Body of pancreas (tissue), 4 donors: ENCODE measurements at regions not wholly inside any gene's neighbourhood (a gene's known extent, or its start where the extent isn't known, plus 50 kb on each side); places are given as distances from the start of the nearest gene placed in this dataset.

Source experiments
- ATAC-seq: fragments of 150-250 bp; one replicate; pipeline ENCODE4 v1.9.1; 2016
- DNase-seq, 4 donors: peaks; one replicate each; pipeline ENCODE4 v3.0.0-alpha.2; 2019
- H3K27ac ChIP-seq, 4 donors: fragments of 200-600 bp; sonication (generic); 1 replicate in 3 of 4; 2 replicates in 1 of 4; pipeline versions ENCODE4 v1.5.1 to v1.6.1; 2016 to 2019; ENCODE audit warnings: mild to moderate bottlenecking in 1 of 4, mixed read lengths in 1 of 4, moderate library complexity in 1 of 4
- H3K27me3 ChIP-seq, 2 donors: fragments of 200-600 bp; sonication (generic); one replicate each; pipeline ENCODE4 v1.6.0; 2016; ENCODE audit warnings: mild to moderate bottlenecking in 1 of 2
- H3K36me3 ChIP-seq, 2 donors: fragments of 200-600 bp; sonication (generic); replicated peaks in 1 of 2; 2 replicates each; pipeline ENCODE4 v1.5.1; 2016; ENCODE audit warnings: low read depth in 2 of 2; ENCODE audit not compliant: insufficient read depth in 1 of 2
- H3K4me1 ChIP-seq: fragments of 200-600 bp; sonication (generic); one replicate; pipeline ENCODE4 v1.6.0; 2016
- H3K4me3 ChIP-seq, 2 donors: fragments of 200-600 bp; sonication (generic); 1 replicate in 1 of 2; 2 replicates in 1 of 2; pipeline ENCODE4 v1.5.1; 2016 to 2019
- H3K9me3 ChIP-seq, 3 donors: fragments of 200-600 bp; sonication (generic); 1 replicate in 2 of 3; 2 replicates in 1 of 3; pipeline ENCODE4 v1.5.1; 2016
- POLR2A ChIP-seq, 3 donors: fragments of 450-650 bp; IDR thresholded peaks; one replicate each; pipeline ENCODE4 v1.6.1; 2016; ENCODE audit warnings: antibody characterized with exemption in 3 of 3, mild to moderate bottlenecking in 2 of 3
- WGBS, 2 donors: methylation state at CpG; one replicate each; pipeline ENCODE4 v1.1.5; 2017; 5-methylcytosine and 5-hydroxymethylcytosine counted together
- intact Hi-C: fragments of 100-400 bp; cut with DNase I; formaldehyde crosslinking; loops from one replicate; pipeline ENCODE4 v1.15.1; 2023
- TF ChIP-seq, protein P1 (sequence below), 7 experiments: fragments of 450-650 bp in 4 of 7; fragments of 200-600 bp in 3 of 7; sonication (generic) in 3 of 7; IDR thresholded peaks; one replicate each; pipeline ENCODE4 v1.5.1; 2016 to 2019; ENCODE audit warnings: antibody characterized with exemption in 7 of 7

DNA sequence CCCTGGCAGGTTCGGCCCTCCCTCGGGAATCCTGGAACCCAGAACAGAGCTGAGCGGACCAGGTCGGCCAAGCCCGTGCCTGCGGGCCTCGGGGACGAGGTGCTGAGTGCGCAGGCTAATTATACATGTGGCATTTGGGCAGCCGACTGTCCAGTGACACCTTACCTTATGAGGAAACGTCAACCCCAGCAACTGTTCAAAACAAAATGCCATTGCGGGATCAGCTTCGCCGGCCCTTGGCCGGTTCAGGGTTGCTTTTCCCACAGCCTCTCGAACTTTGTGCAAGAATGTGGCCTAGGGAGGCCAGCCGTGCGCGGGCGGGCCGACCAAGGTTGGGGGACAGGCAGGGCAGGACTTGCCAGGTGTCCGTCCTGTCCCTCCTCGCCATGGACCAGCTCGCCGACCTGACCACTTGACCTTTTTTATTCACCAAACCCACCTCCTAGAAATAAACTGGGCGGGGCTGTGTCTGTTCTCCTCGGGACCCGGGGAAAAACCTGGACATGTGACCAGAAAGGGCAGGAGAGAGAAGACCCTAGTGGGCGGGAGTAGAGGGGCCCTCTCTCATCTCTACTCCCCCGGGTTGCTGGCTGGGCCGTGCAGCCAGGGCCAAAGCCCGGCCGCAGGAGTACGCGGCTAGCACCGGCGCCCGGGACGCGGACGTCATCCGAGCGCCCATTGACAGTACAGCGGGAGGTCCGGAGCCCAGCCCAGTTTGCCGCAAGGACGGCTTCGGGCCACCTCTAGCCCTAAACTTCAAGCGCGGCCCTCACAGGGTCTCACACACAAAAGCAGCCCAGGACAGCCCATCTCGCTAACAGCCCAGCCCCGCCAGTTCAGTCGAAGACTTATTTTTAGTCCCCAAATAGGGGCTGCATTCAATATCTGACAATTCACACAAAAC is 134.3 kb upstream of the C11orf58 start:
- 8 to 29% methylated on average over 24 to 53 of the region's 53 CpGs for WGBS, 2 donors
- TF ChIP-seq, protein P1, sequence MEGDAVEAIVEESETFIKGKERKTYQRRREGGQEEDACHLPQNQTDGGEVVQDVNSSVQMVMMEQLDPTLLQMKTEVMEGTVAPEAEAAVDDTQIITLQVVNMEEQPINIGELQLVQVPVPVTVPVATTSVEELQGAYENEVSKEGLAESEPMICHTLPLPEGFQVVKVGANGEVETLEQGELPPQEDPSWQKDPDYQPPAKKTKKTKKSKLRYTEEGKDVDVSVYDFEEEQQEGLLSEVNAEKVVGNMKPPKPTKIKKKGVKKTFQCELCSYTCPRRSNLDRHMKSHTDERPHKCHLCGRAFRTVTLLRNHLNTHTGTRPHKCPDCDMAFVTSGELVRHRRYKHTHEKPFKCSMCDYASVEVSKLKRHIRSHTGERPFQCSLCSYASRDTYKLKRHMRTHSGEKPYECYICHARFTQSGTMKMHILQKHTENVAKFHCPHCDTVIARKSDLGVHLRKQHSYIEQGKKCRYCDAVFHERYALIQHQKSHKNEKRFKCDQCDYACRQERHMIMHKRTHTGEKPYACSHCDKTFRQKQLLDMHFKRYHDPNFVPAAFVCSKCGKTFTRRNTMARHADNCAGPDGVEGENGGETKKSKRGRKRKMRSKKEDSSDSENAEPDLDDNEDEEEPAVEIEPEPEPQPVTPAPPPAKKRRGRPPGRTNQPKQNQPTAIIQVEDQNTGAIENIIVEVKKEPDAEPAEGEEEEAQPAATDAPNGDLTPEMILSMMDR (IDR thresholded peaks at IDR 0.05): no peak
- peak in 1 of 3 donors; percentile 61 for TF ChIP-seq POLR2A (IDR thresholded peaks at IDR 0.05)
- peaks cover 26% of the 10 kb centered on the region for H3K4me1 ChIP-seq
- intact Hi-C loops: no loop called here
- peak overlapping the region; percentile 40 to 77 for H3K4me3 ChIP-seq
- ATAC-seq: peak; percentile 39
- no peaks in the 10 kb centered on the region for H3K36me3 ChIP-seq
- DNase-seq: peak; percentile 60 to 76 (median 68)
- H3K9me3 ChIP-seq: no peaks in the 10 kb centered on the region
- H3K27me3 ChIP-seq: no peaks in the 10 kb centered on the region
- peak overlapping the region; percentile 77 to 92 (median 91) for H3K27ac ChIP-seq

DNA sequence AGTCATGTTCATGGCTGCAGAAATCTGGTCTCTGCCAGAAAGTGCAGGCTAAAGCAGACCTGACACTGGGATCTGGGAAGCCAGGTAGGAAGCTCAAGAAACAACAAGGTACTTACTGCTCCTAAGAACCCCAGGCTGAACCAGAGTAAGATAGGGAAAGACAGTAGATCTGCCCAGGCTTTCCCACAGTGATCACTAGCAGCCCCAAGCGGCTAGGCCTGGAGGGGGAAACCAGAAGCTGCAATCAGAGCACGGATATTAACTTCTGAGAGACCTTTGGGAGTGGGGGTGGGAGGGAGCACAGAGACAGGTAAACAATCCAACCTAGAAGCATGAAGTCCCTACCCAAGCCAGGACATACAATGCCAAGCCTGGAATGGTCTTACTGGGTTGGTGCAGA is 135.2 kb upstream of the C11orf58 start:
- DNase-seq (peak in 2 of 4 donors; percentile 16 to 19), ATAC-seq (no peak)
- intact Hi-C loops: no loop called here
- Histone ChIP-seq H3K36me3 (no peaks in the 10 kb centered on the region), H3K9me3 (no peaks in the 10 kb centered on the region), H3K4me1 (peaks cover 26% of the 10 kb centered on the region), H3K4me3 (no peak overlapping the region), H3K27me3 (no peaks in the 10 kb centered on the region), H3K27ac (peak overlapping the region in 3 of 4 donors; percentile 91 to 92 (median 91))
- WGBS, 2 donors: 33 to 39% methylated on average over 2 of the region's 2 CpGs
- TF ChIP-seq, protein P1 (IDR thresholded peaks at IDR 0.05): no peak
- no peak for TF ChIP-seq POLR2A (IDR thresholded peaks at IDR 0.05)

DNA sequence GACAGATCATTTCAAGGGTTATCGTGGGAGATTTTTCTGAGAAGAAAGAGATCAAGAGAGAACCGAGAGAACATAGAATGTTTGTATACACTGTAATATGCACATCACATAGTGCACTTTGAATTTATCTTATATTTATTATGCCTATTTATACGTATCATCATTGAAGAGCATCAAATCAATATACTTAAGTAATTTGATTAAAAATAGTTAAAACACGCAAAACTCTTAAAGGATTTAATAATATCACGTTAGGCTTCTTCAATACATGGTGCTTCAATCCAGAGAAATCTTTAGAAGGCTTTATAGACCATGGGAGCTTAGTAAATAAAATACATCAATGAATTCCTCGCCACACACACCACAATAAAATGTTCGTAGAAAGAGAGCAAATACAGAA is 139.5 kb upstream of the C11orf58 start:
- Histone ChIP-seq H3K4me1 (peaks cover 17% of the 10 kb centered on the region), H3K4me3 (no peak overlapping the region), H3K27ac (no peak overlapping the region), H3K36me3 (no peaks in the 10 kb centered on the region), H3K27me3 (no peaks in the 10 kb centered on the region), H3K9me3 (no peaks in the 10 kb centered on the region)
- no peak for DNase-seq
- intact Hi-C loops: no loop called here
- WGBS, 2 donors: 85 to 94% methylated on average over 7 of the region's 7 CpGs
- no peak for ATAC-seq
- TF ChIP-seq, protein P1 (IDR thresholded peaks at IDR 0.05): no peak
- no peak for TF ChIP-seq POLR2A (IDR thresholded peaks at IDR 0.05)

DNA sequence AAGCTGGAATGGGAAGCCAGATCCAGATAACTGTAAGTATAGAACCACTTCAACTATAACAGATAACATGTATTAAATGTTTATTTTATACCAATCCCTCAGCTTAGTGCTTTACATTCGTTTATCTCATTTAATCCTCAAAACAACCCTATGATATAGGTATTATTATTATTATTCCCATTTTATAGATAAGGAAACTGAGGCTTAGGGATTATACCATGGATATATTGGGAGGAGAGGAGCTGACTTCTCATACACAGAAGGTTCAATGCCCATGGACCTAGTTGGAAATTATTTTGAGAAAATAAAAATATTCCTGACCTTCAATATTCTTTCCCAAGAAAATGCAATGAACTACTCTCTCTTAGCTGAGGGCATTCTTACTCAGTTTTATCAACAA is 140.4 kb upstream of the C11orf58 start:
- TF ChIP-seq, protein P1 (IDR thresholded peaks at IDR 0.05): no peak
- TF ChIP-seq POLR2A (IDR thresholded peaks at IDR 0.05): no peak
- ATAC-seq: no peak
- Histone ChIP-seq H3K4me1 (peaks cover 9% of the 10 kb centered on the region), H3K27me3 (no peaks in the 10 kb centered on the region), H3K36me3 (no peaks in the 10 kb centered on the region), H3K27ac (no peak overlapping the region), H3K9me3 (no peaks in the 10 kb centered on the region), H3K4me3 (no peak overlapping the region)
- intact Hi-C loops: no loop called here
- WGBS, 2 donors: 32 to 40% methylated on average over 1 of the region's 1 CpG
- no peak for DNase-seq
